GM19324 (cell line): ENCODE measurements at regions not wholly inside any gene's neighbourhood (a gene's known extent, or its start where the extent isn't known, plus 50 kb on each side); places are given as distances from the start of the nearest gene placed in this dataset.

Source experiments
- ATAC-seq: cut with Tn5 transposase; IDR thresholded peaks from one replicate; pipeline ENCODE4 v1.9.1; 2021; ENCODE audit warnings: mild to moderate bottlenecking, moderate library complexity; ENCODE audit not compliant: unreplicated experiment, low FRiP score

GRCh38 chr5:96052374-96052773 is 90.7 kb upstream of the ELL2 start:
- no peak for ATAC-seq

- ATAC-seq = no peak
Measured at GRCh38 chr5:96051401-96051830, 89.8 kb upstream of the ELL2 start.

DNA sequence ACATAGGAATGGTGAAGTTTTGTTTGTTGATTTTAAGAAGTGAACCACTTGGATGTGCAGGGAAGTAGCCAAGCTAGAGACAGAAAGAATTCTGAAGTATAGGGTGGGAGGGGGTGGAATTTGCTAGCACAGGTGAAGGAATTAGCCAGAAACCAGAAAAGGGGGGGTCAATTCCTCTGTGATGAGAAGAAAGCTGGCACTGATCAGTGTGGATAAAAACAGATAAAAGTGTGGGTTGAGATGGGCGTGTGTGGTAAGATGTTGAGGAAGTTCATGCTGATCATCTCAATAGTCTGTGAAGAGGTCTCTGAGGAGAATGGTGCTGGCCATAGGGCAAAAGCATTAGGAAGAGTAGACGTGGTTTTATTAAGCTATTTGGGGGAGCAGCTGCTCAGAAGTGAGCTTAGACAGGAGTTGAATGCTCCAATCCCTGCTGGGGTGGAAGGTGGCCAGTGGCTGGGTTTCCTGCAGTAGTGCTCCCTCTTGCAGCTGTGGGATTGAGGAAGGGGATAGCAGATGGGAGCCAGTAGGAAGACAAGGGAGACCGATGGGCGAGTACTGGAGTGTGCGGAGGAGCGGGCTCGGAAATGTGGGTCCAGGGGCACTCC is 88.7 kb upstream of the ELL2 start:
- ATAC-seq = no peak

DNA sequence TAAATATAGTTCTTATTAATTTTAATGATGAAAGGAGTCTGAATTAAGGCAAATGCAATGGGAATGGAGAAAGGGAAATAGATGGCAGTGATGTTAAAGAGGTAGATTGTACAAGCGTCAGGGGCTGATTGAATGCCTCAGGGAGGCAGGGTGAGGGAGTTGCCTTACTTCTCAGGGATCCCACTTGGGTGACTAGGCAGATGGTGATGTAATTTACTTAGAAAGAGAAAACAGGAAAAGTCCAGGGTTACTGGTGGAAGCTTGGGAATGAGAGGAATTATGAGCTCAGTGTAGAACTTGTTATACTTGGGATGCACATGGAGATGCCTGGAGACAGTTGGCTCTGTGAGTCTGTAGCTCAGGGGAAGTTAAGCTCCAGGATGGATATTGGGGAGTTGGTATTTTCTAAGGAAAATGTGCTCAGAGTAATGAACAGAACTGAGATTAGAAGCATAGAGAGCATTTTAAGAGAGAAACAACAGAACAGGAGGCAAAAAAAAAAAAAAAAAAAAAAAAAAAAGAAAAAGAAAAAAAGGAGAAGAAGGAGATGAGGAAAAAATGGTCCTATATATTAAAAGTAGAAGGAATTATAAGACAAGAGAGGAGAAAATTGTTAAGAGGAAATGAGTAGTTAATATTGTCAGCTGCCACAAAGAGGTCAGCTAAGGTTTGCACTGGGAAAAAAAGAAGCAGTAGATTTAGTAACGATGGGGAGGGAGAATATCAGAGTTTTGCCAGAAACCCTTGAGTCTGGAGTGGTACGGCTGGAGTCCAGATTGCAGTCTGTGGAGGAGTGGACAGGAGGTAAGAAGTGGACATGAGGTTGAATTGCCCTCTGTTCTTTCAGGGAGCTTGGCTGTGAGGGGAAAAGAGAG is 88.0 kb upstream of the ELL2 start:
- ATAC-seq = no peak

GRCh38 chr5:96048763-96049162 is 87.1 kb upstream of the ELL2 start:
- ATAC-seq = no peak

- no peak for ATAC-seq
Measured at GRCh38 chr5:96045888-96046287, 84.2 kb upstream of the ELL2 start.

GRCh38 chr5:96043446-96043845 is 81.8 kb upstream of the ELL2 start:
- no peak for ATAC-seq

GRCh38 chr5:96037128-96037527 is 75.5 kb upstream of the ELL2 start:
- ATAC-seq = no peak

- ATAC-seq = no peak
Measured at GRCh38 chr5:96036301-96036700, 74.7 kb upstream of the ELL2 start.

GRCh38 chr5:96035796-96036195 is 74.1 kb upstream of the ELL2 start:
- ATAC-seq = no peak

DNA sequence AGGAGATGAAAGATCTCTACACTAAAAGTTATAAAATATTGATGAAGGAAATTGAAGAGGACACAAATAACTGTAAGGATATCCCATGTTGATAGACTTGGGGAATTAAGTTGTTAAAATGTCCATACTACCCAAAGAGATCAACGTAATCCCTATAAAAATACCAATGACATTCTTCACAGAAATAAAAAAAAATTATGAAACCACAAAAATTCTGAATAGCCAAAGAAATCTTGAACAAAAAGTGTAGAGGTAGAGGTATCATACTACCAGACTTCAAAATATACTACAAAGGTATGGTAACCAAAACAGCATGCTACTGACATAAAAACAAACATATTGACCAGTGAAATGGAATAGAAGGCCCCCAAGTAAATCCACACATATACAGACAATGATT is 71.5 kb upstream of the ELL2 start:
- ATAC-seq = no peak

DNA sequence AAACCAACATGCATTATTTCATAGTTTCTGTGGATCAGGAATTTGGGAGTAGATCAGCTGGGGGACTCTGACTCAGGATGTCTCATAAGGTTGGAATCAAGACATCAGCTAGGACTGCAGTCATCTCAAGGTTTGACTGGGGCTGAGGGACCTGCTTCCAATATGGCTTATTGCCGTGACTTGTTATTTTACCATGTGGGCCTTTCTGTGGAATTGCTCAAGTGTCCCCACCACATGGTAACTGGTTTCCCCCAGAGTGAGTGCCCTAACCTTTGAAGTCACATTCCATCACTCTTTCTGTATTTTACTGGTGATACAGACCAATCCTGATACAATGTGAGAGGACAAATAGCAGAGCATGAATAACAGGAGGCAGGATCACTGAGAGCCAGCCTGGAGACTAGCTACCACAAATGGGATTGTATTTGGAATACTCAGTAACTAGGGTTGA is 70.2 kb upstream of the ELL2 start:
- ATAC-seq = no peak

- ATAC-seq = no peak
Measured at GRCh38 chr5:96031180-96031579, 69.5 kb upstream of the ELL2 start.

DNA sequence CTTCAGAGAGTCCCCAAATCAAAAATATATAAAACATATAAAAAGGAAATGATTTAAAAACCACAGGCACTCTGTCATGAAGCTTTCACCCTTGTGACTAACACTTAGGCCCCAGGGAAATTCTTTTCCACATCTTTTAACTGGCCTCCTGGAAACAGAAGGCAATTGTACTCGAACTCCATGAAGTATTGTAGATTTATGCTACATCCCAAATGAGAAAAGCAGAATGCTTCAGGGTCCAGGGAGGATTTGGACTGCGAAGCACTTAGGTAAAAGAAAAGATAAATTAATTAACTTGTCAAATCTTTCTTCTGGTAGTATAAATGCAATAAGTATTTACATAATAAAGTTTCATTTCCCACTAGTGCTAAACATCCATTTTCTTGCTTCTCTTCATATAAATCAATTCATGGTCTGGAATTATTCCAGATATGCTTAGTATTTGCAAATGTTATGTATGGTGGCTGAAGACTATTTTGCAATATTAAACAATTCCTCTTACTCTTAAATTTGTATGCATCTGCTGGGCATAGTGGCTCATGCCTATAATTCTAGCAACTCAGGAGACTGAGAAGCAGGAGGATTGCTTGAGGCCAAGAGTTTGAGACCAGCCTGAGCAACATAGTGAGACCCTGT is 64.9 kb upstream of the ELL2 start:
- no peak for ATAC-seq

GRCh38 chr5:96024683-96025475 is 63.2 kb upstream of the ELL2 start:
- no peak for ATAC-seq

DNA sequence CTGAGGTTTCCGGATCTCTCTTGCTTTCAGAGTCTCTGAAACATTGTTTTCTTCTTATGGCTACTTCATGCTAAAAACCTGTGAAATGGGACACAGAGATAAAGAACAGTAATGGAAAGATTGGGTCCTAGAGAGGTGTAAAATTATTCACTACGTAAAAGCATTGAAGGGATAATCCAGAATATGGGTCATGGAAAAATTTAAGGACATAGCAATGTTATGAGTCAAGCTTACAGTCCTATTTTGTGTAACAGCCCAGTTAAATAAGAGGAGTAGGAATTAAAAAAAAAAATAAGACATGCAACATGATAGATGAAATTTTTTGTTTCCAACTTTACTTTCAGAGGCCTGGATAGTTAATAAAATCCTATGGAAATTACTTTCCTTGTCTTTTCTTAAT is 61.9 kb upstream of the ELL2 start:
- no peak for ATAC-seq

DNA sequence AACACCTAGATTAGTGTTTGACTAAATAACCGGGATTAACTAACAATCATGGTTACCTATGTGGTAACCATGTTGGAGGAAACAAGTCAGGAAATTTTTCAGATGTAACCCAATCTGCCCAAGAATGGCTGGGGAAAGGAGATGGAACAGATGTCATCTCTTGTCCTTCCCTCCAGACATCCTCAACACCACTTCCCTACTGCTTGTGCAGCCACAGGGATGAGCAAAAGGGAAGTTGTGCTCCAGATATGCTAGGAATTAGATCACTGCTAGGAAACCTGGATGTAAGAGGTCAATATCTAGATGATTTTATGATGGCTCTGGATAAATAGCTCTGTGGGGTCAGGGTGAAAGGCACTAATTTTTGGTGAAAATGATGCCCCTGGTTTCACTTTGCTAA is 61.3 kb upstream of the ELL2 start:
- ATAC-seq = no peak

DNA sequence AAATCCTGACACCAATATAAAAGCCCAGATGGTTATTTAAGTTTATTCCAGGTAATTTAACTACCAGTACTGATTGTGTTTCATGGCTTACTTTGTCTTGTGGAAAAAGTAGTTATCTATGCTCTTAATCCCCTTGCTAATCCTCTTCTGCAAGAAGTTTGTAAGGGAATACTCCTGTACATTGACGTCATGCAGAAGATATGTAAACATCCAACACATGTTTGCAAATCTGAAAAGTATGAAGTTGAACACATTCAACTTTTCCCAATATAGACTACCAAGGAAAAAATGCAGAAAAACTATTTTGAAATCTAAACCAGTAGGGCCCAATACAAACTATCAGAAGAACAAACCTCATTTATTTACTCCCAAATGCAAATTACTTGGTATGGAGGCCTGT is 56.3 kb upstream of the ELL2 start:
- no peak for ATAC-seq

DNA sequence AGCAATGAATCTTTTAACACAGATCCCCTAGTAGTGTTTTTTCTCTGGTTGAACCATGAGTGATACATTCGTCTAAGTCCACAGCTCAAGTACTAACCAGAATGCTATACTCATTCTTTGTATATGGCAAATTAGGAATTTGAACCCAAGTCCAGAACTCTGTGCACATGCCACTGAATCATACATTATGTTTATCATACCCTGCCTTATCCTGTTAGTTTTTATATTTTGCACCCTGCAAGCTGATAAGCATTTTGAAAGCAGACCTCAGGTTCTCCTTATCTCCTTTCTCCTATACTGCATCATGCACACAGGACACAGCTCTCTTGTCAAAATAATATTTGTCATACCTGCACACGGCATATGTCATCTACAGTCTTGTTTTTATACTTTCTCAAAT is 54.6 kb upstream of the ELL2 start:
- ATAC-seq = no peak

GRCh38 chr5:96015709-96016108 is 54.1 kb upstream of the ELL2 start:
- no peak for ATAC-seq

DNA sequence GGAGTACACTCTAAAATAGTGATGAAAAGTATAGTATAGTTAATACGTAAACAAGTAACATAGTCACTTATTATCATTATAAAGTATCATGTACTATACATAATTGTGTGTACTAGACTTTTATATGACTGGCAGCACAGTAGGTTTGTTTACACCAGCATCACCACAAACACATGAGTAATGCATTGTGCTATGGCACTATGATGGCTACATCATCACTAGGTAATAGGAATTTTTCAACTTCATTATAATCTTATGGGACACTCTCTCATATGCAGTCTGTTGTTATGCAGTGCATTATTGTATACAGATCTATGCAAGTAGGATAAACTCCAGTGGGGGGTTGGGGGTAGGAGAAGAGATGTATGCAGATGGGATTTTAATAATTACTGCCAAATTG is 52.7 kb upstream of the ELL2 start:
- ATAC-seq = no peak
